Hematopoietic multipotent progenitor cell treated with erythropoietin and hydrocortisone succinate and interleukin-3 and kit ligand, for 4 days (in vitro differentiated cells): ENCODE measurements at regions not wholly inside any gene's neighbourhood (a gene's known extent, or its start where the extent isn't known, plus 50 kb on each side); places are given as distances from the start of the nearest gene placed in this dataset.

Experiments used
- DNase-seq: peaks from one replicate; pipeline ENCODE4 v3.0.0-alpha.2; 2015

DNA sequence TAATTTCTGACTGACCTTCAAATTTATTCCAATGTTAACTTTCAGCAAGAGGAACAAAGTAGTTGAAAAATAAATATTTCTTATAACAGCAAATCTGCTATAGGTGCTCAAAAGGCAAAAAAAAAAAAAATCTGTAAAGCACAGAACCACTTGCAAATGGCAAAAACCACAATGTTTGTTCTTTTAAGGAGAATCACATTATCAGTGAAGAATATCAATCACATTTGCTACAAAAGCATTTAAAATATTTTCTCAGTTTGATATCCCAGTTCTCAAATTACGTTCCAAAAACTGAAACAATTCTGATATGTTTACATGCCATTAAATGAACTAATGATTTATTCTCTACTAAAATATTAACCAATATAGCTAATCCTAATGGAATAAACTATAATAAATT is 163.3 kb downstream of the METTL4 start:
- DNase-seq = no peak

DNA sequence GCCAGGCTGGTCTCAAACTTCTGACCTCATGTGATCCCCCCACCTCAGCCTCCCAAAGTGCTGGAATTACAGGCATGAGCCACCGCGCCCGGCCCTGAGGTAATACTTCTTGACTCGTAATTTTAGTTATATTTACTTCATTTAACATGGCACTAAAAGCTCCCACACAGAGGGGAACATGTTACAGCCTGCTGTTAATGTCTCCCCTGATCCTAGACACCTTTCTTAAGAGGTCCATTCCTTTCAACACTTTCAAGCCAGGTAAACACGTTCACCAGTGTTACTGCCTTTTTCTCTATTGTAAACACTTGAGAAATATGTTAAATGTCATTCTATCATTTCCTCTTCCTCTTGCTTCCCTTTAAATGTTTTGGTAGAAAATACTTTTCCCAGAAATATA is 161.4 kb downstream of the METTL4 start:
- DNase-seq = no peak

DNA sequence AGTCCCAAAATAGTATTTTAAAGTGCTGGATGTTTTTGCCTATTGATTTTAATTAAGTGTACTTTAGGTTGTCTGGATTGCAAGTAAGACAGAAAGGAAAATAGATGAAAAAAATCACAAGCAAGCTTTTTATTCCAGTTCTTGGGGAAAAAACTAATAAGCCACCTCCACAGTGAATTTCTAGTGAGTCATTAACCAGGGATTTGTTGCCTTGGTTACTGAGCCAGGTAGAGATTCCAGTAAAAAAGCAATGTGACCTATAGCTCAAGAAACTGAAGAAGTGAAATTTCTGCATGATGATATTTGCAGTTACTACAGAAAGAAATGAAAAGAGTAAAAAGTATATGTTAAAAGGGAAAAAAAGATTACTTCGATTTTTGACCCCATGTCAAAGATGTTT is 160.6 kb downstream of the METTL4 start:
- DNase-seq = no peak

DNA sequence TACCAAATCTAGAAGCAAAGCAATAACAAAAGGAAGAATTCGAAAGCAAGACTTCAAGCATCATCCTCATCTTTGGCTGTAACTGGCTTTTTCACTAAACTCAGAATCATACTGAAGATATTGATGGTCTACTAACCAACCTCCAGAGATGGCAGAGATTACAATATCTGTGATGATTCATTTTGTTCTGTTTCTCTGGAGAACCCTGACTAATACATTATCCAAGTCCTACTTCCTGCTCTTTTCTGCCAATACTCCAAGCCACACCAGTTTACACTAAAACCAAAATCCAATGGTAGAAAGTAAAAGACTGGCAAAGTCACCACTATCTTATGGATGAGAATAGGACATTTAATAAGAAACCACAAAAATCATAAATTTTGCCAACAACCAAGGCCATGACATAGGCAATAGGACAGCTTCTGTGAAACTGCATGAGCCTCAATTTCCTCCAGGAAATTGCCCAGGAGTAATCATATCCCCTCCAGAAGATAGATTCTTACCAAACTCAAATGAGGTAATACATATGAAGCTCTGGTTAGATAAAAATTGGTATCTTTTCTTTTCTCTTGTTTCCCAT is 159.8 kb downstream of the METTL4 start:
- DNase-seq = no peak

DNA sequence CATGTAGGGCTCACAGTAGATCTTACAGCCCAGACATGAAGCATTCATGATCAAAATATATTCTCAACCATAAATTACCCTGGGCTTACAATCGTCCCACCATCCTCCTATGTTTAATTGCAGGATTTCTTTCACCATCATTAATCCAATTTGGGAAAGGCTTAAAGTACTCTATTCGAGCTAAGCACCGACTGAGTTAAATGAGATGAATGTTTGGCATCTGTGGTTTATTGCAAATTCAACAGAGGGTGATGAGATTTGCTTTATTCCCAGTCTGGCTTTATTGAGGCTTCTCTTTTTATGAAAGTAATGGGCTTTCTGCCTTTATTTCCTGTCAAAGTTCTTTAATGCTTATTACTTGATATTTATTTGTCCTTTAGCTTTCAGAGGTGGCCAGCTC is 159.0 kb downstream of the METTL4 start:
- DNase-seq = no peak

DNA sequence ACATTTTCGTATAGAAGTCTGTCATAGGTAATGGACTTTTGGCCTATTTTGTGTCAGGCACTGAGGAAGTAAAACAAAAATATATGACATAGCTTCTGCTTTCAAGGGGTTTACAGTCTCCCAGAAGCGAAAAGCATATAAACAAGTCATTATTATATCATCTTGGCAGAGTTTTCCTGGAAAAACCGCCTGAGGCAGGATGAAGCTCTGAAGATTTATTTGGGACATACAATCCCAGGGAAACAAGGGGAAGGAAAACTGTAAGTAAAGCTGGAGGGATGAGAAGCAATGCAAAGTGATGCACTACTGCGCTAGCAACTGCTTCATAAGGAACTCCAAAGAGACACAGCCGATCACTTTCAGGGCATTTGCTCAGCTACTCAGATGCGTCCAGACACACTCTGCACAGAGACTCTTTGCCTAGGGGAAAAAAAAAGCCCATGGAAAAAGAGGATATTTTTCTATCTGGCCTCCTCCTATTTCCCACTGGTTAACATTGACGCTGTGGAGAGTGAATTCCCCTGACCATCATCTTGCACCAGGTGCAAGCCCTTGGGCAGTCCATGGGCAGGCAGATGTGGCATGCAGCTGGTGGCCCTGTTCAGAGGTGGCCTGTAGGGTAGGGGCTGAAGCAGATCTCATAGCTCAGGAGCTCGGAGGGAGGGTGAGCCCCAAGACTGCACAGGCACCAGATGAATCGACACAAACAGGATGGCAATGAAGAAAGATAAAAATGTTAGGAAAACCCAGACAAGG is 158.1 kb downstream of the METTL4 start:
- DNase-seq = no peak

DNA sequence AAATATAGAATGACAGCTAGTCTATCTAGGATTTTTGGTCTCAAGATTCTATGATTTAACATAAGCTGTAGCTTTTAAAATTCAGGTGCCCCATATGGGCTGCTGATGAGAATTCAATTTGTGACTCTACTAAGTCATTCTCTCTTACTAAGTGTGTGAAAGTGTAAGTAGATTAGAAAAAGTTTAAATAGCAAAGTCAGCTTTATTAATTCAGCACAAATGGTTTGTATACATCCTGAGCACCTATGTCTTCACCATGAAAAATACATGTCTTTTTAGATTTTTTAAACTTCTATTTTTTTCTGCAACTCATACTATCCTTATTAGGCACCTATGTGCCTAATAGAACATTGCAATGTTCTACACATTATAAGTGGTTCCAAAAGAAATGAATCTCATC is 157.1 kb downstream of the METTL4 start:
- no peak for DNase-seq

DNA sequence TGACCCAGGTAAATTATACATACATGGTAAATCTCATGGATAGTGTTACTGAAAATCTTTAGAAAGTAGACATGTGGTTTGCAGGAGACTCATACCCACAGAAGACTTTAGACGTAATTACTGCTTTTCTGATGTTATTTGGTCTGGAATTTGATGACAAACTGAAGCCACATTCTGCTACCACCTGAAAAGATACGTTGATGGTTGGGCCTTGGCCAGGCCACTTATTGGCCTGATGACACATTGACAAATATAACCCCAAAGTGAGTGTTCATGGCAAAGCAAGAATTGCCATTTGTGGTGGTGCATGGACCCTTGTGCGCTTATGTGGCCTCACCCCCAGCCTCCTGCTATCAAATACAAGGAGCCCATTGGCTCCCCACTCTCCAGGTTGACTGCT is 155.6 kb downstream of the METTL4 start:
- DNase-seq = no peak

DNA sequence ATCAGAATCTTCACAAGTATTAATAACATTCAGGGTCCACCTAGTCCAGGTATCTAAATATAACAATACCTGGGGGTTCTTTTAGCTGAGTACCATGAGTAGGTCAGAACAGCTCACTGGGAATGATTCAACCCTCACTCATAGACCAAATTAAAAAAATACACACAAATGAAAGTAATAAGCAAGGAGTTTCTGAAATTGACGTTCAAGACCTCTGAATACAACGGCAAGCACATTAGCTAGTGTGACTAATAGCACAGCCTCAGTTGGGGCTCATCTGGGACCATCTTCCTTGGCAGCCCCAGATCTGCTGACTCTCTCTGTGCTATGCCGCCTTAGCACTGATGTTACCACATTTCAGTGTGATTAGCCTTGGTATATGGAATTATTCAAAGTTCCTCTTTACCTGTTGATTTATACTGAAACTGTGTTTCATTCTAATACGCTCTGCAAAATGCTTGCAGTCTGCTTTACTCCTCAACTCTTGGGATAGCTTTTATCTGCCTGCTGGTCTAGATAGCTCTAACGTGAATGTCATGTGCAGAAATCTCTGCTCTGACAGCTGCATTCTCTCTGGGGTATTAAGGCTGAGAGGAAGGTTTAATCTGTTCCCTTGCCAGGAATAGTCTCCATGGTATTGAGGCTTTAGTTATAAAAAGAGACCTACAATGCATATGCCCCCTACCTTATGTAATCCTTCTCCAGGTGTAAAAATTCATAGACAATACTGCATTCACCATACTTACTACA is 153.3 kb downstream of the METTL4 start:
- no peak for DNase-seq

DNA sequence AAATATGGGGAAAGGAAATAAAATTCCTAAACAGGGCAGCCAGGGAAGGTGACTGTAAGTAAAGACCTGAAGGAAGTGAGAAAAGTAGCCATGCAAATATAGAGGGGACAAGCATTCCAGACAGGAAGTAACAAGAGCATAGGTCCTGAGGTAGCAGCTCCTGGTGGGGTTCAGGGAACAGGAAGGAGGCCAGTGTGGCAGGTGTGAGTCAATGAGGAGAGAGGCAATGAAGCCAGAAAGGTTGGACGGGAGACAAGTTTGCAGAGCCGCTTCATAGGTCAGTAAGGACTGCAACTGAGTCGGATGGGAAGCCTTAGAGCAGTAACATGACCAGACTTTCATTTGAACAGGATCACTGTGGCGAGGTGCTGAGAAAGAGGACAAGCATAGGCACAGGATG is 150.9 kb downstream of the METTL4 start:
- DNase-seq = no peak

DNA sequence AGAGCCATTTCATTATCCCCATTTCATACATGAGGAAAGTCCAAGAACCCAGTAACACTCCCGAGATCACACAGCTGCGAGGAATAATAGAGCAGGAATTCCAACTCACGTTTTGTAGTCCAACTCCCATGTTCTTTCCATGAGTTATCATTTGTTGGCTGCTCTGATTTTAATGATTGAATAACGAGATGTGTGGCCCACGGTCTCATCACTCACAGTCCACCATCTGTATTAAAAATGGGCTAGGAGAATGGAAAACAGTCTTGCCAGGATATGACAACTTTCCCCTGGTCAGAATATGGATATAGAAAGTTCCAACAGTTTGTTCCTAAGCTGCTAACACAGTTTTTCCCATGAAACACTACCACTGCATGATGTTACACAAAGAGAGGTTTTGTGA is 147.5 kb downstream of the METTL4 start:
- DNase-seq = no peak

DNA sequence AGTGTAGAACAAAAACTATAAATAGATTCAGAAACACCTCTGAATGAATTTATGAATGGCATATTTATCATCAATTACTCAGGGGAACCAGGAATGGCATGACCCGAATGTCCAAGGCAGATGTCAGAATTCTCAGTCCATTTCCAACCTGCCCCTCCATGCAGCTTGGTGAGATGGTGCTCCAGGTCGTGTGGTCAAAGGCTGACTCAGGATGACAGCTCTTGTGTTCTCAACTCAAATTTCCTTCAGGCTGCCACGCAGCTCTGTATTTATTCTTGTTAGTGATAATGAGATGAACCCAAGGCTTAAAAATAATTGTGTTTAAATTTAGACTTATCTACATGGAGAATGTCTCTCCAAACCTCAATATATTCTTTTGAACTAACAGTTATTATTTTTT is 146.9 kb downstream of the METTL4 start:
- no peak for DNase-seq

DNA sequence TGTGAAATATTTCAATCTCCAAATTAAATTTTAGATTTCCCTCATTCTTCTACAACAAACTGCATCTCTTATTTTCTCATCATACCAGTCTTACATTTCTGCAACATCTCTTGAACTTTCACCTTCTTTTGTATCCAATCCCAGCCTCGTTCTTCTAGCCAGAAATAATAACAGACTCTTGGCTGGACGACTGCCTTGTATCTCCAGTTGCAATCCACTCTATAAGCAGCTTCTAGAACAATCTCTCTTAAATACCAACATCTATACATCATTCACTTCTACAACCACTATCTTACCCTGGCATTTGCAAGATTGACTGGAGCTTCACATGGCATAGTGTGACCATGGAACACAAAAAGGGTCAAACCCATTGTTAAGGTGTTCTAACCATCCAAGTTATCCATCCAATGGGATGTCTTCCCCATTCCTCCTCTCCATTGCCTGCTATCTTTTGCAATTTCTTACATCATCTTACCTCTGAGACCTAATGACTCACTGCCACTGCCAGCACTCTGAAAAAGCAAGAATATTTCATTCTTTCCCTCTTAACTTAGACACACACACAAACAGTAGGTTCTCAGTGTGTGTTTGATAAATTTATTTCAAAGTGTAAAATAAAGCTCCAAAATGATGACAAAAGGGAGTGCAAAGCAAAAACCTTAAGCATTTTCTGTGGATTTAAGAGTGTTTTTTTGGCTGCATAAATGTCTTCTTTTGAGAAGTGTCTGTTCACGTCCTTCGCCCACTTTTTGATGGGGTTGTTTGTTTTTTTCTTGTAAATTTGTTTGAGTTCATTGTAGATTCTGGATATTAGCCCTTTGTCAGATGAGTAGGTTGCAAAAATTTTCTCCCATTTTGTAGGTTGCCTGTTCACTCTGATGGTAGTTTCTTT is 145.6 kb downstream of the METTL4 start:
- no peak for DNase-seq

DNA sequence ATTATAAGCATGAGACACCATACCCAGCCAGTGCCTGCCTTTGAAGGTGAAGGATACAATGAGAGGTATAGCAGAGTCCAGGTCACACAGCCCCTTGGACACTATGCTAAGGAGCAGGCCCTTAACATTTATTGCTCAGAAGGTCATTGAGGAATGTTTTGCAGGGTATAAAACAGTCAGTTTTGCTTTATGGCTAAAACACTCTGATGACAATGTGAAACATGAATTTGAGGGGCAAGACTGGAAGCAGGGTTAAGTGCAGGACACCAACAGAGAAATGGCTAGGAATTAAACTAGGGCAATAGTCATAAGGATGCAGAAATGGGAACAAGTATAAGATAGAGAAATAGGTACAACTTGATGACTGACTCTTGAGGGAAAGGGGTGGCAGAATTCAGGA is 141.1 kb downstream of the METTL4 start:
- no peak for DNase-seq

DNA sequence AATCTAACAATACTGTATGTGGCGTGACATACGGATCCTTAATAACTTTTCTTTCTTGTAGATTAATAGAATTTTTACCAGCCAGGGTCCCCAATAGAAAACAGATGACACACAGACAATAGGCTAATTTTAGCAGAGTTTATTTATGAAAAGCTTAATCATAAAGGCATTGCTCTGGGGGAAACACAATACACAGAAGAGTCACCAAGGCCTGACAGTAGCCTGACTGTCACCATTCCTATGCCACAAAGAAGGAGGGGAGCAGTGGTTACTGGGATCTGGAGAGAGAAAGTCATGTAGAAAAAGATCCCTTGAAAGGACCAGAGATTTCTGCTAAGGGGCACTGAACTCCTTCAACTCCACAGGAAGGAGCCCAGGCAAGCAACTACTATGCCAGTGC is 139.5 kb downstream of the METTL4 start:
- no peak for DNase-seq

DNA sequence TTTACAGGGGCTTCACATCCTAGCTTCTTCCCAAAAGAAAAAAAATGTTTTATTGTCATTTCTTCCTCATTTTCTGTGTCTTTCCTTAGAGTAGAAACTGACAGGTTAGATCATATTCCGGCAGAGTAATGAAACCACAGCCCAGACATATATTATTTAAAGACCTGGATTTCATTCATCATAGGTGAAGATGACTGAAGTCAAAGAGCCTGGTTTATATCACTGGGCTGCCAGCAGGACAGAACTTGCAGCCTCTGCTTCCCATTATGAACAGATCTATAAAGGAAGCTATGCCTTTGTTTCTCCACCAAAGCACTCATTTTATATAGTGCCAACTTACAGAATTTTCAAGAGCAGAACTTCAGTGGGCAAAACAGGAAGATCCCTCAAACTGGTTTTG is 137.9 kb downstream of the METTL4 start:
- no peak for DNase-seq

DNA sequence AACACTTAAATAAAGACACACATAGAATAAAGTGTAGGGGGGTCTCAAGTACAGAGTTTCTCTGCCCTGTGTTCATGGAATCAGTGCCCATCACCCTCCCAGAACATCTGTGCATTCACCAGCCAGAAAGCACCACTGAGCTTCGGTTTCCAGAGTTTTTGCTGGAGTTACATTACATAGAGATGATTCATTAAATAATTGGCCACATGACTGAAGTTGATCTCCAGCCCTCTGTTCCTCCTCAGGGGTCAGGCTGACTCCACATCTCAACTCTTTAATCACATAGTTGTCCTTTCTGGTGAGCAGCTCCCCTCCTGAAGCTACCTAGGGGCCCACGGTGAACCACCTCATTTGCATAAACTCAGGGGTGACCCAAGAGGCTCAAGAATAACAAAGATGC is 129.8 kb downstream of the METTL4 start:
- DNase-seq = no peak

DNA sequence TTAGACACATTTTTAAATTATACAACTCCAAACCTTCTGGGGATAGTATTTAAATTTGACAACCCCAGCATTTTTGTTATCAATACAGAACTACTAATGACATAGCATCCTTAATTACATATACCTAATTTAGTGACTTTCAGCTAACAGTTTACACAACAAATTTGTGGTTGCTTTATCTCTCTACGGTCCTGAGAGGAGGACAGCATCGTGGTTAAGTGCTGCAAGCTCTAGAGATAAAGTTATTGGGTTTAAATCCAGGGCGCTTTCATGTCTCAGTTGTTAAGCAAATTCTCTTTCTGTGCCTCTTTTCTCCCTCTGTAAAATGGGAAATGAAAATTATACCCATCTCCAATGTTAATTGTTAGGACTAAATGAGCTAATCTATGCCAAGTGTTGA is 129.3 kb downstream of the METTL4 start:
- DNase-seq = peak; percentile 69

DNA sequence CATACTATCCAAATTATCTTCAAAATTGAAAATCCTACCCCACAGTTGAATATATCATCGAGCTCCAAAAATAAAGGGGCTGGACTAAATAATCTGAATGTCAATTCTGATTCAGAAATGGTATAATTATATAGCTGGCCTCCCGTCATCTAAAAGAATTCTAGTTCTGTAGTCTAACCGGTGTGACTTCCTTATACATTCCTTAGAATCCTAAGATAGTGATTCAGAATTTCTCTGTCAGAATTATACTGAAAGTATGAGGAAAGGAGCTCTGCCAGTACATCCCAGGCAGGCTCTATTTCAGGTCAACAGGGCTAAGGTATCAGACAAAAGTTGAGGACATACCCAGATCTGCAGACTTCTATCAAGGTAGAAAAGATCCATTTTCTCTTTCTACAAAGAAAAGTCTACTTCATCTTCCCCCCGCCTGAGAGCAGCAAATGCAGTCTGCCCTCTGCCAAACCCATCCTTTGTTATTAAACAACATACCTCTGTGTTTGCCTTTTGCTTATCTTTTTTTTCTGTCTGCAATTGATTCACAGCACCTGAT is 128.5 kb downstream of the METTL4 start:
- DNase-seq = no peak

DNA sequence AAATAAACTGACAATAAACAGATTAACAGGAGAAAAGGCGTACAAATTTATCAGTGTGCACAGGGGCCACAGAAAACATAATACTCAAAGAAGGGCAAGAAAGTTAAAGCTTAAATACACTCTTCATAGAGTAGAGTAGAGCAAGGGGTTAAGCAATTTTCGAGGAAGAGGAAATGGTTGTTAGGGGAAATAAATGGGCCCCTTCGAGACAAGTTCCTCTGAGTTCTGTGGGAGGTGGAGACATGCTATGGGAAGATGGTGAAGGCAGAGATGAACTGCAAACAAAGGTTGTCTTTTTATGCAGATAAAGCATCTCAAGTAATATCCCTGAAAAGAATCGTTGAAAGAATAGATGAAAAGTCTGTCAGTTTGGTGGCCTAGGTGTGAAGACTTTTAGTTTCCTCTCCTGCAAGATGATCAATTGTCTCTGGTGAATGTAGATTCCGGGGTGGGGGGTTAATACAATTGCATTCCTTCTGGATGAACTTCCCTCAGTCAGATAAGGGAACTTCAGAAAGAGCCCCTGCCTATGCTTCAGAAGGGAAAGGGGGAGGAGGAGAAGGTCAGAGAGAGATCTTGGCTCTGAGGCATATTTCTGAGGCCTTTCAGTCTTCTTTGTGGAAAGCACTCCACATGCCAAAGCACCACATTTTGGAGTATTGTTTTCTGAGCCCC is 127.0 kb downstream of the METTL4 start:
- DNase-seq = peak; percentile 46

DNA sequence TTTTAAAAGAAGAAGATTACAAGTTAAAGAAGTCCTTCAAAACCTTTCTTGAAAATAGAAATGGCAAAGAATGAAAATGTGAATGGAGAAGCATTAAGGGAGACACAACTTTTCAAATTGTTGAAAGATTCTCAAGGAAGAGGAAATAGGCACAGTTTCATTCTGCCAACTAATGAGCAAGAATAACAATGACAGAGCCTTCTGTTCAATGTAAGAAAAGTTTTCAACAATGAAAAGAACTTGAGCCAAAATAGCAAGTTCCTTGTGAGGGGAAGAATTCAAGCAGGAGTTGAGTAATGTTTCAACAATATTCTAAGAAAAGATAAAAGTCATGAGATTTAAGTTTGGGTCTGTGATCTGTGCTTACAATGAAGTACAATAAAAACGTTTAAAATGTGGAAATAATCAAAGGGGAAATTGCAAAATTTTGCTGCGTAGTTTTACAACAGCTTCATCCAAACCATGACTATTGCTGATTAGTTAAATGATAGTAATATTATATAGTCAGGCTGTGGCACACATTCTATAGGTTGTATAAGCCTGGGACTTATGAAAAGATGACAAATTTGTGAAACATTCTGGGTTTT is 122.6 kb downstream of the METTL4 start:
- DNase-seq = peak; percentile 81

DNA sequence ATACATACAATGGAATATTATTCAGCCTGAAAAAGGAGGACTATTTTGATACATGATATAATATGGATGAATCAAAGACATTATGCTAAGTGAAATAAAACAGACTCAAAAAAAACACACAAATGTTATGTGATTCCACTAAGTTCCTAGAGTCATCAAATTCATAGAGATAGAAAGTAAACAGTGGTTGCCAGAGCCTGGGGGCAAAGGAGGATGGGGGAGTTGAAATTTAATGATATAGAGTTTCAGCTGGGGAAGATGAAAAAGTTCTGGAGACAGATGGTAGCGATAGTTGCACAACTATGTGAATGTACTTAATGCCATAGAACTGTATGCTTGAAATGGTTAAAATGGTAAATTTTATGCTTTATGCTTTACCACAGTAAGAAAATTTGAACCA is 119.7 kb downstream of the METTL4 start:
- no peak for DNase-seq
